ENCODE measurements at regions not wholly inside any gene's neighbourhood (a gene's known extent, or its start where the extent isn't known, plus 50 kb on each side); places are given as distances from the start of the nearest gene placed in this dataset.

DNA sequence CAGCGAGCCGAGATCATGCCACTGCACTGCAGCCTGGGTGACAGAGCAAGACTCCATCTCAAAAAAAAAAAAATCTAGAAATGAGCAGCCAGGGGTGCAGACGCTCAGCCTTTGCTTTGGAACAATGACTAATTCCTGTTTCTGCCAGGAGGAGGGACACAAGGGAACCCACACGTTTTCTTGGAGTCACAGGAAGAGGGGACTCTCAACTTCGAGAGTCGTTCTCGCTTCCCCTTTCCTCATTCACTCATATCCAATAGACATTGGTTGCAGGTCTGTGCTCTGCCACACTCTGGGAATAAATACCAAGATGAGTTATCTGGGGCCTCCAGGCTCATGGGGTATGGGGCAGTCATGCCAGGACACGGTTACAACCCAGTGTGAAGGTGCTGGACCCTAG lies 91.5 kb upstream of the RREB1 start:
- TF ChIP-seq POLR2A (IDR thresholded peaks at IDR 0.05; ENCODE audit: low read length) = no peak
- TF ChIP-seq GATA1 (IDR thresholded peaks at IDR 0.05; ENCODE audit: low read depth, low read length) = no peak
